HEK293T (cell line): ENCODE measurements at regions not wholly inside any gene's neighbourhood (a gene's known extent, or its start where the extent isn't known, plus 50 kb on each side); places are given as distances from the start of the nearest gene placed in this dataset.

Experiments
- ARNT ChIP-seq: fragments of 450-650 bp; IDR thresholded peaks from 2 replicates; pipeline ENCODE4 v1.6.1; 2017; ENCODE audit warnings: mild to moderate bottlenecking
- BHLHE40 ChIP-seq: fragments of 450-650 bp; IDR thresholded peaks from 2 replicates; pipeline ENCODE4 v1.6.1; 2016; ENCODE audit warnings: mild to moderate bottlenecking, moderate library complexity, borderline replicate concordance
- CTBP1 ChIP-seq: fragments of 450-650 bp; IDR thresholded peaks from 2 replicates; pipeline ENCODE4 v1.6.1; 2016; ENCODE audit warnings: borderline replicate concordance
- ELF4 ChIP-seq: fragments of 450-650 bp; IDR thresholded peaks from 2 replicates; pipeline ENCODE4 v1.6.1; 2017; ENCODE audit warnings: antibody characterized with exemption
- FOXA1 ChIP-seq: fragments of 450-650 bp; IDR thresholded peaks from 2 replicates; pipeline ENCODE4 v1.6.1; 2016; ENCODE audit warnings: mild to moderate bottlenecking
- FOXK2 ChIP-seq: fragments of 450-650 bp; IDR thresholded peaks from 2 replicates; pipeline ENCODE4 v1.6.1; 2016; ENCODE audit warnings: mild to moderate bottlenecking
- FOXM1 ChIP-seq: fragments of 450-650 bp; IDR thresholded peaks from 2 replicates; pipeline ENCODE4 v1.6.1; 2017; ENCODE audit warnings: mild to moderate bottlenecking, borderline replicate concordance
- HDGF ChIP-seq: fragments of 450-650 bp; IDR thresholded peaks from 2 replicates; pipeline ENCODE4 v1.6.1; 2017; ENCODE audit warnings: antibody characterized with exemption, borderline replicate concordance
- LEF1 ChIP-seq: fragments of 450-650 bp; IDR thresholded peaks from 2 replicates; pipeline ENCODE4 v1.6.1; 2017; ENCODE audit warnings: mild to moderate bottlenecking, borderline replicate concordance
- NFRKB ChIP-seq: fragments of 450-650 bp; IDR thresholded peaks from 2 replicates; pipeline ENCODE4 v1.6.1; 2016; ENCODE audit warnings: mild to moderate bottlenecking, moderate library complexity
- SP1 ChIP-seq: fragments of 450-650 bp; IDR thresholded peaks from 2 replicates; pipeline ENCODE4 v1.6.1; 2017
- SUZ12 ChIP-seq: fragments of 450-650 bp; IDR thresholded peaks from 2 replicates; pipeline ENCODE4 v1.6.1; 2016; ENCODE audit warnings: mild to moderate bottlenecking
- TARDBP ChIP-seq: fragments of 450-650 bp; IDR thresholded peaks from 2 replicates; pipeline ENCODE4 v1.6.1; 2016
- TF ChIP-seq, protein P1 (sequence below): fragments of 450-650 bp; IDR thresholded peaks from 2 replicates; pipeline ENCODE4 v1.6.1; 2016

DNA sequence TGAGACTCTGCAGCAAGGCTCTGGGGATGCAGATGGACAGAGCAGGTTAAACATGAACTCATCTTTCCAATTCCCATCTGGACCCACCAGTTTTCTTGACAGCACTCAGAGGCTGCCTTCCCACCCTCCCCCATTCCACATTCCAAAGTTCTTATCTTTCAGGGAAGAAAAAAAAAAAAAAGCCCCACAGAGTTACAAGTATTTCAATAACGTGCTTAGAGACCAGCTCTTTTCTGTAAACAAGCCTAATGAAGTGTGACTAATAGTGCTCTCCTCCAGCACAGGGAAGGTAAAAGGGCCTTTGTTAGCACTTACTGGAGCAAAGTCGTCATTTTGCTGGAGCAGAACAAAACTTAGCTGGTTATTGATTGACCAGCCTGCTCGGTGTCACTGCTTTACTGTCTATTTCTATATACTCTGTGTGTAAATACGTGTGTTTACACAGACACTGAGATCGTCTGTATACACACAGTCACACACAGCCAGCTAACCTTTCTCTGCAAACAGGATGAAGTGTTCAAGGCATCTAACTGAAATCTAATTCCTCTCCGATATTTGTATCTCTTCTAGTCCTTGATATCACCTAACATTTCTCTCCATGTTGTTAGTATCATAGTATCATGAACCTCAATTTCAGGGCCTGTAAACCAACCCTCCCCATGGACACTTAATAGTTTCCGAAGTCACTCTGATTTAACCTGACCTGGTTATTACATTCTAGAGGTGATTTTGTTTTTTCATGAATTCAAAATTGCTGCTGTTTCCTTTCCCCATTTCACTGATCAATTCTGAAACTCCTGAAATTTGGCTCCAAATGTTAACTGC is 84.9 kb downstream of the ZNF608 start:
- TF ChIP-seq LEF1, result no peak
- TF ChIP-seq BHLHE40, result no peak
- TF ChIP-seq TARDBP, result no peak
- TF ChIP-seq FOXM1, result no peak
- 0 out of 2 replicates have a peak, but pooled peaks have one; percentile 24 for TF ChIP-seq FOXK2
- TF ChIP-seq FOXA1, result no peak; the same call in 1 of the 2 replicates
- TF ChIP-seq CTBP1, result peak; percentile 90
- TF ChIP-seq SP1, result no peak
- TF ChIP-seq, protein P1, sequence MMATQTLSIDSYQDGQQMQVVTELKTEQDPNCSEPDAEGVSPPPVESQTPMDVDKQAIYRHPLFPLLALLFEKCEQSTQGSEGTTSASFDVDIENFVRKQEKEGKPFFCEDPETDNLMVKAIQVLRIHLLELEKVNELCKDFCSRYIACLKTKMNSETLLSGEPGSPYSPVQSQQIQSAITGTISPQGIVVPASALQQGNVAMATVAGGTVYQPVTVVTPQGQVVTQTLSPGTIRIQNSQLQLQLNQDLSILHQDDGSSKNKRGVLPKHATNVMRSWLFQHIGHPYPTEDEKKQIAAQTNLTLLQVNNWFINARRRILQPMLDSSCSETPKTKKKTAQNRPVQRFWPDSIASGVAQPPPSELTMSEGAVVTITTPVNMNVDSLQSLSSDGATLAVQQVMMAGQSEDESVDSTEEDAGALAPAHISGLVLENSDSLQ, result peak; percentile 27; the same call in 1 of the 2 replicates
- no peak for TF ChIP-seq NFRKB
- no peak for TF ChIP-seq SUZ12
- no peak for TF ChIP-seq ELF4
- TF ChIP-seq ARNT, result 0 out of 2 replicates have a peak, but pooled peaks have one; percentile 13
- TF ChIP-seq HDGF, result no peak
